Calu3 (cell line): ENCODE measurements at regions not wholly inside any gene's neighbourhood (a gene's known extent, or its start where the extent isn't known, plus 50 kb on each side); places are given as distances from the start of the nearest gene placed in this dataset.
"Not testable (repeated sequence)": the region's sequence is repeated elsewhere in the genome, so short reads cannot be mapped to it uniquely, and the experiment has no call there.

Experiments
- BruUV-seq: library from RNA; stranded (reverse); fragments of 400-500 nt; replicated peaks from 2 replicates; lab custom pipeline; 2021; lab: Mats Ljungman, UMichigan
- CTCF ChIA-PET: fragments of 300-600 bp; sonication (Branson Sonifier 250); formaldehyde crosslinking; loops from one replicate; lab custom pipeline; 2022; ENCODE audit warnings: antibody characterized with exemption; lab: Charles Lee
- DNase-seq: peaks from one replicate; pipeline ENCODE4 v3.0.0; 2022
- H3K27ac Mint-ChIP-seq: one replicate; pipeline ENCODE4 v1.8.0; 2022; ENCODE audit warnings: mixed read lengths; ENCODE audit not compliant: unreplicated experiment
- H3K27me3 Mint-ChIP-seq: one replicate; pipeline ENCODE4 v1.8.0; 2022; ENCODE audit warnings: mixed read lengths; ENCODE audit not compliant: unreplicated experiment
- H3K36me3 Mint-ChIP-seq: one replicate; pipeline ENCODE4 v1.8.0; 2022; ENCODE audit warnings: mild to moderate bottlenecking, moderate library complexity, mixed read lengths; ENCODE audit not compliant: insufficient read depth, unreplicated experiment
- H3K4me1 Mint-ChIP-seq: one replicate; pipeline ENCODE4 v1.8.0; 2022; ENCODE audit warnings: mild to moderate bottlenecking, low read depth, mixed read lengths; ENCODE audit not compliant: unreplicated experiment
- H3K4me3 Mint-ChIP-seq: one replicate; pipeline ENCODE4 v1.8.0; 2022; ENCODE audit warnings: mild to moderate bottlenecking, low read depth, moderate library complexity, mixed read lengths; ENCODE audit not compliant: unreplicated experiment
- H3K9me3 Mint-ChIP-seq: one replicate; pipeline ENCODE4 v1.8.0; 2022; ENCODE audit warnings: low read depth, mixed read lengths; ENCODE audit not compliant: unreplicated experiment
- intact Hi-C: fragments of 100-400 bp; cut with micrococcal nuclease; formaldehyde crosslinking; loops from one replicate; pipeline ENCODE4 v1.10.0; 2022; ENCODE audit not compliant: unreplicated experiment
- TF ChIP-seq, protein P1 (sequence below): fragments of 200-600 bp; IDR thresholded peaks from one replicate; pipeline ENCODE4 v1.8.0; 2022; ENCODE audit warnings: antibody characterized with exemption; ENCODE audit not compliant: unreplicated experiment

GRCh38 chr12:54784115-54784514 lies 70.2 kb upstream of the MUCL1 start:
- intact Hi-C loops = no loop called here
- no peak overlapping the region for H3K27ac Mint-ChIP-seq
- no peaks in the 10 kb centered on the region for H3K36me3 Mint-ChIP-seq
- BruUV-seq = no TSS peak
- no peaks in the 10 kb centered on the region for H3K27me3 Mint-ChIP-seq
- CTCF ChIA-PET = no interaction called here
- H3K9me3 Mint-ChIP-seq = no peaks in the 10 kb centered on the region
- H3K4me1 Mint-ChIP-seq = no peaks in the 10 kb centered on the region
- no peak overlapping the region for H3K4me3 Mint-ChIP-seq
- TF ChIP-seq, protein P1, sequence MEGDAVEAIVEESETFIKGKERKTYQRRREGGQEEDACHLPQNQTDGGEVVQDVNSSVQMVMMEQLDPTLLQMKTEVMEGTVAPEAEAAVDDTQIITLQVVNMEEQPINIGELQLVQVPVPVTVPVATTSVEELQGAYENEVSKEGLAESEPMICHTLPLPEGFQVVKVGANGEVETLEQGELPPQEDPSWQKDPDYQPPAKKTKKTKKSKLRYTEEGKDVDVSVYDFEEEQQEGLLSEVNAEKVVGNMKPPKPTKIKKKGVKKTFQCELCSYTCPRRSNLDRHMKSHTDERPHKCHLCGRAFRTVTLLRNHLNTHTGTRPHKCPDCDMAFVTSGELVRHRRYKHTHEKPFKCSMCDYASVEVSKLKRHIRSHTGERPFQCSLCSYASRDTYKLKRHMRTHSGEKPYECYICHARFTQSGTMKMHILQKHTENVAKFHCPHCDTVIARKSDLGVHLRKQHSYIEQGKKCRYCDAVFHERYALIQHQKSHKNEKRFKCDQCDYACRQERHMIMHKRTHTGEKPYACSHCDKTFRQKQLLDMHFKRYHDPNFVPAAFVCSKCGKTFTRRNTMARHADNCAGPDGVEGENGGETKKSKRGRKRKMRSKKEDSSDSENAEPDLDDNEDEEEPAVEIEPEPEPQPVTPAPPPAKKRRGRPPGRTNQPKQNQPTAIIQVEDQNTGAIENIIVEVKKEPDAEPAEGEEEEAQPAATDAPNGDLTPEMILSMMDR = no peak
- DNase-seq = no peak

- H3K27ac Mint-ChIP-seq, DNase-seq, CTCF ChIA-PET, BruUV-seq, H3K4me3 Mint-ChIP-seq, H3K9me3 Mint-ChIP-seq, intact Hi-C loops, H3K4me1 Mint-ChIP-seq, H3K36me3 Mint-ChIP-seq: not testable (repeated sequence)
- H3K27me3 Mint-ChIP-seq = peaks cover 30% of the 10 kb centered on the region
These were observed 77.3 kb upstream of the MUCL1 start for GRCh38 chr12:54777031-54777430.

DNA sequence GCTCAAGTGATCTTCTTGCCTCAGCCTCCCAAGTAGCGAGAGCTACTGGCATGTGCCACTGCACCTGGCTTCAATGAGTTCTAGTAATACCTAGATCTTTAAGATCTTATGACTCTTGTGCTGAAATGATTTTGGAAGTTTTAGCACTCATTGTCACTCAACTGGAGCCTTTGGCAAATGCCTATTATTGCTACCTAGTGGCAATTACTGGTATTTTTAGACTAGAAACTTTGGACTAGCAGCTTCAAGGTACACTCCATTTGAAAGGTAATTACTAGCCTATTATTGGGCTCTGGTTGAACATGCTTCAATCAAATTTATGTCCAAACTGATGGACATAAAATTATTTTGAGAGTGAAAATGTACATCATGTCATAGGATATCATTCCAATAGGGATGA lies 80.7 kb upstream of the MUCL1 start:
- Mint-ChIP-seq H3K36me3 (no peaks in the 10 kb centered on the region), H3K4me3 (no peak overlapping the region), H3K27ac (no peak overlapping the region), H3K9me3 (peaks cover 7% of the 10 kb centered on the region), H3K4me1 (no peaks in the 10 kb centered on the region), H3K27me3 (peaks cover 51% of the 10 kb centered on the region)
- TF ChIP-seq, protein P1 = no peak
- CTCF ChIA-PET = interaction anchor here (1.1 kb wide), 1 partner anchor 14 kb away, joined by 4 read pairs; no protein-coding TSS in a partner anchor
- BruUV-seq = no TSS peak
- DNase-seq = no peak
- intact Hi-C loops = no loop called here

DNA sequence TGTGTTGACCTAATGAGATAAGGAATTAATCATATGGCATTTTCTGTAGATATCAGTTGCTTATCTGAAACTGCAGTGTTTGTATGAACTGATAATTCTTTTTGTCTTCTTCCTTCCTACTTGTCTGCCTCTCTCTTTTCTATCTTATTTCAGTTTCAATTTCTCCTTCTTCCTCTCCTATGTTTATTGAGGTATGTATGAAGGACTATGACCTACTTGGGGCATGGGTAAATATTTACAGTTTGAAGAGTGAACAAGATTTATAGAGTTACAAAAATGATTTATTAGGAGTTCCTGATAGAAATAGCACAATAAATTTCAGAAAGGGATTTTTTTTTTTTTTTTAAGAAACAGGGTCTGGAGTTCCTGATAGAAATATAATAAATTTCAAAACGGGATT lies 88.7 kb upstream of the MUCL1 start:
- intact Hi-C loops = no loop called here
- TF ChIP-seq, protein P1 = no peak
- CTCF ChIA-PET = interaction anchor here (0.7 kb wide), 1 partner anchor 191 kb away, joined by 3 read pairs; no protein-coding TSS in a partner anchor
- H3K36me3 Mint-ChIP-seq = no peaks in the 10 kb centered on the region
- H3K27me3 Mint-ChIP-seq = peaks cover 12% of the 10 kb centered on the region
- no peak for DNase-seq
- H3K4me3 Mint-ChIP-seq = no peak overlapping the region
- H3K27ac Mint-ChIP-seq = no peak overlapping the region
- no peaks in the 10 kb centered on the region for H3K9me3 Mint-ChIP-seq
- BruUV-seq = no TSS peak
- no peaks in the 10 kb centered on the region for H3K4me1 Mint-ChIP-seq

DNA sequence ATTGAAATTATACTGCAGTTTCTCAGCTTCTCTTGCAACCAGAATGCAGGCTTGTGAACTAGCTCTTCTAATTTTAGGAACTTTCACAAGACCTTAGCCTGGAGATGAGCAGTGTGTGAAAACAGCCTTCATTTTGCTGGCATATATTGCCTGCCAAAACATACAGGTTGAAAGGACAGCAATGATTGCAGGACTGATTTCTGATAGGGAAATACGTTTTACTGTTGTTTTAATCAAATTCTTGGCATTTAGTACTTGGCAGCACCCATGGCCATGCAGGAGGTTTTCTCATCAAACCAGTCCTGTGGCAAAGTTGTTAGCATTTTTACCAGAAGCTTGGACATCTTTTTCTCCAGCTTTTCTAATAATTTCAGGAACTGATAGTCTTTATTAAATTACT lies 91.9 kb upstream of the MUCL1 start:
- Mint-ChIP-seq H3K27ac (no peak overlapping the region), H3K4me3 (no peak overlapping the region), H3K4me1 (no peaks in the 10 kb centered on the region), H3K27me3 (peaks cover 16% of the 10 kb centered on the region), H3K9me3 (no peaks in the 10 kb centered on the region), H3K36me3 (no peaks in the 10 kb centered on the region)
- TF ChIP-seq, protein P1 = no peak
- intact Hi-C loops = no loop called here
- no TSS peak for BruUV-seq
- no peak for DNase-seq
- CTCF ChIA-PET = interaction anchor here (0.6 to 1.2 kb wide), 2 partner anchors 14 to 212 kb away, joined by 3 read pairs; no protein-coding TSS in a partner anchor
